Psoas muscle (tissue), 7 donors: ENCODE measurements at regions not wholly inside any gene's neighbourhood (a gene's known extent, or its start where the extent isn't known, plus 50 kb on each side); places are given as distances from the start of the nearest gene placed in this dataset.
"Not testable (repeated sequence)": the region's sequence is repeated elsewhere in the genome, so short reads cannot be mapped to it uniquely, and the experiment has no call there.

Experiments
- ATAC-seq, 4 donors: fragments of 200-7000 bp; cut with Tn5 transposase; one replicate each; pipeline ENCODE4 v1.9.1; 2020; ENCODE audit warnings: moderate library complexity in 3 of 4, mild to moderate bottlenecking in 2 of 4
- DNase-seq, 2 donors: peaks; one replicate each; pipeline ENCODE4 v3.0.0-alpha.2; 2020
- H3K27ac ChIP-seq: fragments of 200-600 bp; one replicate; pipeline ENCODE4 v1.8.0; 2022
- H3K27me3 ChIP-seq, 3 donors: fragments of 200-600 bp in 1 of 3; one replicate each; pipeline versions ENCODE4 v1.6.1 to v1.8.0; 2013 to 2022; ENCODE audit warnings: low read length in 2 of 3, mild to moderate bottlenecking in 2 of 3, moderate library complexity in 1 of 3; ENCODE audit not compliant: insufficient read depth in 3 of 3
- H3K36me3 ChIP-seq, 2 donors: fragments of 200-600 bp in 1 of 2; one replicate each; pipeline versions ENCODE4 v1.6.1 to v1.8.0; 2013 to 2022; ENCODE audit warnings: low read depth in 1 of 2, mild to moderate bottlenecking in 1 of 2, moderate library complexity in 1 of 2; ENCODE audit not compliant: insufficient read depth in 1 of 2
- H3K4me1 ChIP-seq: fragments of 200-600 bp; one replicate; pipeline ENCODE4 v1.8.0; 2022
- H3K4me3 ChIP-seq: fragments of 200-600 bp; one replicate; pipeline ENCODE4 v1.8.0; 2022; ENCODE audit warnings: mild to moderate bottlenecking
- H3K9me3 ChIP-seq: fragments of 200-600 bp; one replicate; pipeline ENCODE4 v1.8.0; 2022
- WGBS, 3 donors: extraction: QIAGEN DNeasy Blood & Tissue Kit; methylation state at CpG; one replicate each; pipeline versions ENCODE4 v1.1.6 to v1.1.7; 2013; 5-methylcytosine and 5-hydroxymethylcytosine counted together
- intact Hi-C, 2 donors: fragments of 100-400 bp; cut with DNase I; formaldehyde crosslinking; loops; one replicate each; pipeline versions ENCODE4 v1.11.0 to v1.14.2; 2022
- TF ChIP-seq, protein P1 (sequence below): fragments of 200-600 bp; IDR thresholded peaks from one replicate; pipeline ENCODE4 v1.8.0; 2022; ENCODE audit warnings: antibody characterized with exemption
- donor health status: healthy with polysubstance abuse.
- donor health status: DM: no; HTN: no; CAD: no; lungs with moderate emphysema.
- donor health status: Bipolar disorder and iron deficiency.
- donor health status: healthy.
- donor health status: DM: yes; HTN: yes; CAD: no.
- donor health status: DM: no; HTN: no; CAD: no.
- donor health status: DM: yes; HTN: yes; CAD: no.

DNA sequence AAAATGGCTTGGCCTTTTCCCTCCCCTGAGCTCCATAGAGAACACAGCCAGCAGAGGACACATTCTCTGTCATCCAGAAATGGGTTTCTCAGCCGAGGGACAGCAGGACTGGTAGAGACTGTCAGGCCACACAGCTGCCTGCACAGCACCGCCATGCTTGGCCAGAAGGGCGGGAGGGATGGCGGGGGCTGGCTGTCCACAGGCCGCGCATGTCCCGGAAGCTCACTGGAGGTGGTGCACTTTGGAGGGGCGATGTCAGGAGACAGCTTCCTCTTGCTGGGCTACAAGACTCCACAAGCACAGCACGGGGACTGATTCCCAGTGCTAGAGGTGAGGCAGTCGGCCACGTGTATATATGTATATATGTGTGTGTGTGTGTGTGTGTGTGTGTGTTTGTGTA, 125.3 kb downstream of the GOLGA6L4 start:
- intact Hi-C loops, H3K27me3 ChIP-seq, H3K4me1 ChIP-seq, H3K9me3 ChIP-seq, H3K36me3 ChIP-seq, ATAC-seq, H3K4me3 ChIP-seq, H3K27ac ChIP-seq: not testable (repeated sequence)
- 70% methylated on average over 3 of the region's 11 CpGs; no CpG with 5 or more reads in 2 of the 3 donors for WGBS, 3 donors
- peak in 1 of 2 donors; percentile 4 for DNase-seq

DNA sequence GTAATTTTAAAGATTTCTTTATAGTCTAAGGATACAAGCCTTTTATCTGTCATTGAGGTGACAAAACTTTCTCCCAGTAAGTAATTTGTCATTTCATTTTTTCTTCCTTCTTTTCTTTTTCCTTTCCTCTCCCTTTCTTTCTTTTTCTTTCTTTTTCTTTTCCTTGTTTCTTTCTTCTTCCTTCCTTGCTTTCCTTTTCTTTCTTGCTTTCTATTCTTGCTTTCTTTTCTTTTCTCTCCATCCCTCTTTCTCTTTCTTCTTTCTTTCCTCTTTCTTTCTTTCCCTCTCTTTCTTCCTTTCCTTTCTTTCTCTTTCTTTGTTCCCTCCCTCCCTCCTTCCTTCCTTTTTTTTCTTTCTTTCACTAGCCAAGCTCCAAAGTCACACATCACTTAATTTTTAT, 148.8 kb downstream of the GOLGA6L4 start:
- intact Hi-C loops, H3K36me3 ChIP-seq, H3K4me1 ChIP-seq, H3K27me3 ChIP-seq, H3K9me3 ChIP-seq, H3K4me3 ChIP-seq, DNase-seq, H3K27ac ChIP-seq, ATAC-seq: not testable (repeated sequence)

DNA sequence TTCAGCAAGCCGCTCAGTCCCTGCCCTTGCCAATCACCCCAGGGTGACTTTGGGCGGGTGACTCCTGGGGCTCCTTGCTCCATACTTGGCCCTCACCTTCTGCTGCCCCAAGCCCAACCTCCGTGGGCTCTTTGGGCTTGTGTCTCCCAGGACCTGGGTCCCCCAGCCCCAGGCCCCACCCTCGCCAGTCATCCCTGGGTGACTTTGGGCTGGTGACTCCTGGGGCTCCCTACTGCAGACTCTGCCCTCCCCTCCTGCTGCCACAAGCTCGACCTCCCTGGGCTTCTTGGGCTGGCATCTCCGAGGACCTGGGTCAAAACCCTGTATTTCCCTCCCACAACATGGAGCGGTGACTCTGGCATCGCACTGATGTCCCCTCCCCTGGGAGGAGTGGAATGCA, 151.5 kb downstream of the GOLGA6L4 start:
- H3K27ac ChIP-seq = no peak overlapping the region
- no peak for ATAC-seq
- TF ChIP-seq, protein P1, sequence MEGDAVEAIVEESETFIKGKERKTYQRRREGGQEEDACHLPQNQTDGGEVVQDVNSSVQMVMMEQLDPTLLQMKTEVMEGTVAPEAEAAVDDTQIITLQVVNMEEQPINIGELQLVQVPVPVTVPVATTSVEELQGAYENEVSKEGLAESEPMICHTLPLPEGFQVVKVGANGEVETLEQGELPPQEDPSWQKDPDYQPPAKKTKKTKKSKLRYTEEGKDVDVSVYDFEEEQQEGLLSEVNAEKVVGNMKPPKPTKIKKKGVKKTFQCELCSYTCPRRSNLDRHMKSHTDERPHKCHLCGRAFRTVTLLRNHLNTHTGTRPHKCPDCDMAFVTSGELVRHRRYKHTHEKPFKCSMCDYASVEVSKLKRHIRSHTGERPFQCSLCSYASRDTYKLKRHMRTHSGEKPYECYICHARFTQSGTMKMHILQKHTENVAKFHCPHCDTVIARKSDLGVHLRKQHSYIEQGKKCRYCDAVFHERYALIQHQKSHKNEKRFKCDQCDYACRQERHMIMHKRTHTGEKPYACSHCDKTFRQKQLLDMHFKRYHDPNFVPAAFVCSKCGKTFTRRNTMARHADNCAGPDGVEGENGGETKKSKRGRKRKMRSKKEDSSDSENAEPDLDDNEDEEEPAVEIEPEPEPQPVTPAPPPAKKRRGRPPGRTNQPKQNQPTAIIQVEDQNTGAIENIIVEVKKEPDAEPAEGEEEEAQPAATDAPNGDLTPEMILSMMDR = no peak
- intact Hi-C loops = no loop called here
- 49 to 68% (median 55%) methylated on average over 8 of the region's 8 CpGs for WGBS, 3 donors
- H3K4me3 ChIP-seq = no peak overlapping the region
- no peaks in the 10 kb centered on the region for H3K9me3 ChIP-seq
- H3K4me1 ChIP-seq = no peaks in the 10 kb centered on the region
- peak in 1 of 2 donors; percentile 32 for DNase-seq
- H3K27me3 ChIP-seq = peaks cover 0 to 9% (median 3%) of the 10 kb centered on the region in 3 donors
- no peaks in the 10 kb centered on the region for H3K36me3 ChIP-seq

DNA sequence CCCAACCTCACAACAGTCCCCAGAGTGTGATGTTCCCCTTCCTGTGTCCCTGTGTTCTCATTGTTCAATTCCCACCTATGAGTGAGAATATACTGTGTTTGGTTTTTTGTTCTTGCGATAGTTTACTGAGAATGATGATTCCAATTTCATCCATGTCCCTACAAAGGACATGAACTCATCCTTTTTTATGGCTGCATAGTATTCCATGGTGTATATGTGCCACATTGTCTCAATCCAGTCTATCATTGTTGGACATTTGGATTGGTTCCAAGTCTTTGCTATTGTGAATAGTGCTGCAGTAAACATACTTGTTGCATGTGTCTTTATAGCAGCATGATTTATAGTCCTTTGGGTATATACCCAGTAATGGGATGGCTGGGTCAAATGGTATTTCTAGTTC, 152.6 kb downstream of the GOLGA6L4 start:
- H3K9me3 ChIP-seq, intact Hi-C loops, H3K36me3 ChIP-seq, H3K4me1 ChIP-seq, ATAC-seq, H3K27ac ChIP-seq, DNase-seq, H3K27me3 ChIP-seq, H3K4me3 ChIP-seq: not testable (repeated sequence)
- 83 to 95% (median 91%) methylated on average over 1 of the region's 1 CpG for WGBS, 3 donors

DNA sequence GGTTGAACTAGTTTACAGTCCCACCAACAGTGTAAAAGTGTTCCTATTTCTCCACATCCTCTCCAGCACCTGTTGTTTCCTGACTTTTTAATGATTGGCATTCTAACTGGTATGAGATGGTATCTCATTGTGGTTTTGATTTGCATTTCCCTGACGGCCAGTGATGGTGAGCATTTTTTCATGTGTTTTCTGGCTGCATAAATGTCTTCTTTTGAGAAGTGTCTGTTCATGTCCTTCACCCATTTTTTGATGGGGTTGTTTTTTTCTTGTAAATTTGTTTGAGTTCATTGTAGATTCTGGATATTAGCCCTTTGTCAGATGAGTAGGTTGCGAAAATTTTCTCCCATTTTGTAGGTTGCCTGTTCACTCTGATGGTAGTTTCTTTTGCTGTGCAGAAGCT, 153.1 kb downstream of the GOLGA6L4 start:
- ATAC-seq, H3K36me3 ChIP-seq, H3K4me3 ChIP-seq, H3K4me1 ChIP-seq, H3K9me3 ChIP-seq, H3K27ac ChIP-seq, H3K27me3 ChIP-seq, intact Hi-C loops, DNase-seq: not testable (repeated sequence)
- 38 to 48% (median 39%) methylated on average over 1 of the region's 2 CpGs for WGBS, 3 donors

DNA sequence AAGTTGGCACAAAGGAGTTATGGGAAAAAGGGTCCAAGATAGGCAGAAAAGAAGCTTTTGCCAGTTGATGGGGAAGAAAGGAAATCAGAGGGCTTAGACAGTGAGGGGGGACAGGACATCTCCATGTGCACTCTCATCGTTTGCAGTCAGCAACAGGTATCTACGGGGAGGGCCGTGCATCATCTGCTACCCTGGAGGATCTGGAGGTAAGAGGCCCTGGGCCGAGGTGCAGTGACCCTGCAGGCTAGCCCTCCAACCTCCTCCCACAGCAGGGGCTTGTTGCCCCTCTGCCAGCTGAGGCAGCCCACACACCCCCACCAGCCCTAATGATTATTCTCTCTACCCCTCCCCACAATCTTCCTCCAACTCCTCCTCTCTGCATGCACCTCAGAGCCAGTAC, 154.8 kb downstream of the GOLGA6L4 start:
- ATAC-seq, H3K9me3 ChIP-seq, H3K36me3 ChIP-seq, intact Hi-C loops, H3K4me3 ChIP-seq, H3K27me3 ChIP-seq, H3K27ac ChIP-seq, H3K4me1 ChIP-seq: not testable (repeated sequence)
- 48 to 70% (median 67%) methylated on average over 4 of the region's 4 CpGs for WGBS, 3 donors
- peak in 1 of 2 donors; percentile 15 for DNase-seq

DNA sequence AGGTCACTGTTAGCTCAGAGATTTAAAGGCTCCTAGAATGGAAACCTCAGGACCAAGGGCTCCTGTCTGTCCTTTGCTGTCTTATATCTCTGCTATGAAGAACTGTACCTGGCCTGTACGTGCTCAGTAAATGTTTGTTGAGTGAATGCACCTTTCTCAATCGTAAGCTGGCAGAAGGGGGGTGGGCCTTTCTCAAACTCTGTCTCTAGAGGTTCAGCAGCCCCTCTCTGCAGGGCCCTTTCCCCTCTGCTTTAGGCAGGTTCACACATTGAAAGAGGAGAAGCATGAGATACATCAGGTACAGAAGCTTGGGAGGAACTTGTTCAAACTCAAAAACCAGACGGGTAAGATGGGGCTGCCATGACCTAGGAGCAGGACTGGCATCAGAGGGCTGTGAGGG, 155.6 kb downstream of the GOLGA6L4 start:
- Histone ChIP-seq H3K9me3 (no peaks in the 10 kb centered on the region), H3K27me3 (peaks cover 0 to 5% (median 3%) of the 10 kb centered on the region in 3 donors), H3K4me3 (no peak overlapping the region), H3K36me3 (no peaks in the 10 kb centered on the region), H3K27ac (no peak overlapping the region), H3K4me1 (no peaks in the 10 kb centered on the region)
- intact Hi-C loops = no loop called here
- peak in 1 of 2 donors; percentile 9 for DNase-seq
- TF ChIP-seq, protein P1 = no peak
- WGBS, 3 donors = 46 to 77% (median 53%) methylated on average over 3 of the region's 3 CpGs
- ATAC-seq = no peak

DNA sequence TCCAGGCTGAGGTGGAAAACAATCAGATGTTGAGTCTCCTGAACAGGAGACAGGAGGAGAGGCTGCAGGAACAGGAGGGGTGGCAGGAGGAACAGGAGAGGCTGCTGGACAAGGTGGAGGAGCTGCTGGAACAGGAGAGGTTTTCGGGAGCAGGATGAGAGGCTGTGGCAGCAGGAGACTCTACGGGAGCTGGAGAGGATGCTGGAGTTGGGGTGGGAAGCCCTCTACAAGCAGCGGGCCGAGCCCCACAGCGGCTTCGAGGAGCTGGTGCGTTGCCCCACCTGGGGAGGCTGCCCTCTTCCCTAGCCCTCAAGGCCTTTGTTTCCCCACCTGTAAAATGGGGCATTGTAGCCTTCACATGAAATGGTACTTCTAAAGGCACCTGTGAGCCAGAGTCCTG, 156.4 kb downstream of the GOLGA6L4 start:
- H3K27ac ChIP-seq, H3K36me3 ChIP-seq, H3K9me3 ChIP-seq, ATAC-seq, H3K4me3 ChIP-seq, H3K27me3 ChIP-seq, H3K4me1 ChIP-seq, intact Hi-C loops: not testable (repeated sequence)
- 82 to 95% (median 87%) methylated on average over 7 of the region's 7 CpGs for WGBS, 3 donors
- DNase-seq = peak in 1 of 2 donors; percentile 9

DNA sequence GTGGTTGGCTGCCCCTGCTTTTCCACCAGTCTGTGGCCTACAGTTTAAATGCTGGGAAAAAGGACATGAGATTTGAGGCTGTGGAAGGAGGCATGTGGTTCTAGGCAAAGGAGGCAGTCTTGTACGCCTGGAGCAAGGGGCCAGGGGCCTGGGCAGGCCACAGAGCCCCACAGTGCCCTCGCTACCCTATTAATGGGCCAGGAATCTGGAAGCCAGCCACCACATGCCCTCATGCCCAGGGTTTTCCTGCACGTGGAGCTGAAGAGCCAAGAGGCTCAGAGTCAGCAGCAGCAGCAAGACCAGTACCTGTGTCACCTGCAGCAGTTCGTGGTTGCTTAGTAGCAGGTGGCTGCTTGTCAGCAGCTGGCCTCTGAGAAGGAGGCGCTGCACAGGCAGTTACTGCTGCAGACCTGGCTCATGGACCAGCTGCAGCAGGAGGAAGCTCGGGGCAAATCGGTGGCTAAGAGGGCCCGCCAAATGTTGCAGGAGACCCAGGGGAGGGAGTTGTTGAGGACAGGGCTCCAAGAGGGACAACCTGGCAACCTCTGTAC, 157.9 kb downstream of the GOLGA6L4 start:
- DNase-seq = peak in 1 of 2 donors; percentile 21
- H3K4me1 ChIP-seq, intact Hi-C loops, H3K4me3 ChIP-seq, ATAC-seq, H3K9me3 ChIP-seq, H3K36me3 ChIP-seq, H3K27me3 ChIP-seq, H3K27ac ChIP-seq: not testable (repeated sequence)
- WGBS, 3 donors = 45 to 48% (median 48%) methylated on average over 8 of the region's 8 CpGs

DNA sequence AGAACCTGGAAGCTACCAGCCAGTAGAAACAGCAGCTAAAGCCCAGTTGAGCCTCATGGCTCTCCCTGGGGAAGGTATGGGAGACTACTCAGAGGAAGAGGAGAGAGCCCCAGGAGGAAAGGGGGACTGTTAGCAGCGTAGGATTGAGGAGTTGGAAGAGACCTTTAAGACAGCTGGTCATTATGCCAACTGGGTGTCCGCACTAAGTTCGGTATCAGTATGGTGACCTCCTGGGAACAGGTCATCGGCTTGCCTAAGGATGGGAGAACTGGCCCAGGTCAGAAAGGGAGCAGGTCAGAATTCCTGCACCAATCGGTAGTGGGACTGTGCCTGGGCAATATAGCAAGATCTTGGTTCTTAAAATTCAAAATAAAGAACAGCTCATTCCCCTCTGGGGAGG, 158.4 kb downstream of the GOLGA6L4 start:
- H3K4me1 ChIP-seq, DNase-seq, H3K27ac ChIP-seq, ATAC-seq, H3K9me3 ChIP-seq, H3K27me3 ChIP-seq, H3K36me3 ChIP-seq, H3K4me3 ChIP-seq, intact Hi-C loops: not testable (repeated sequence)
- 72 to 83% (median 81%) methylated on average over 4 of the region's 5 CpGs for WGBS, 3 donors
